A673 (cell line): ENCODE measurements at regions not wholly inside any gene's neighbourhood (a gene's known extent, or its start where the extent isn't known, plus 50 kb on each side); places are given as distances from the start of the nearest gene placed in this dataset.
A peak's percentile ranks its signal among the peaks of the same experiment; 100 is the strongest.

ENCODE experiments used
- BruUV-seq: library from RNA; stranded (reverse); fragments of 400-500 nt; replicated peaks from 2 replicates; lab custom pipeline; 2021; lab: Mats Ljungman, UMichigan
- CTCF ChIA-PET: fragments of 300-600 bp; sonication (Branson Sonifier 250); formaldehyde crosslinking; loops from one replicate; lab custom pipeline; 2022; ENCODE audit warnings: antibody characterized with exemption; lab: Charles Lee
- POLR2A ChIA-PET: fragments of 300-600 bp; sonication (Branson Sonifier 250); formaldehyde crosslinking; loops from one replicate; lab custom pipeline; 2022; ENCODE audit warnings: antibody characterized with exemption; ENCODE audit not compliant: low non-redundant PET; lab: Charles Lee
- DNase-seq: peaks from one replicate; pipeline ENCODE4 v3.0.0-alpha.2; 2015; ENCODE audit warnings: low spot score
- H3K27ac ChIP-seq: fragments of 200-600 bp; sonication (generic); 2 replicates; pipeline ENCODE4 v1.5.1; 2016; ENCODE audit warnings: mixed run types, low read depth, mild to moderate bottlenecking, mixed read lengths, antibody characterized with exemption, low read length; ENCODE audit not compliant: poor library complexity, severe bottlenecking
- H3K27me3 ChIP-seq: fragments of 200-600 bp; sonication (generic); replicated peaks from 2 replicates; pipeline ENCODE4 v1.6.1; 2017; ENCODE audit warnings: mixed run types, low read depth, mild to moderate bottlenecking, mixed read lengths, antibody characterized with exemption, low read length; ENCODE audit not compliant: insufficient read depth, poor library complexity
- H3K36me3 ChIP-seq: fragments of 200-600 bp; sonication (generic); 2 replicates; pipeline ENCODE4 v1.6.1; 2016; ENCODE audit warnings: mixed run types, mild to moderate bottlenecking, mixed read lengths, antibody characterized with exemption, low read length; ENCODE audit not compliant: insufficient read depth, poor library complexity, severe bottlenecking
- H3K4me1 ChIP-seq: fragments of 200-600 bp; sonication (generic); 2 replicates; pipeline ENCODE4 v1.6.1; 2017; ENCODE audit warnings: mixed run types, mild to moderate bottlenecking, mixed read lengths, antibody characterized with exemption, low read length; ENCODE audit not compliant: insufficient read depth, poor library complexity, severe bottlenecking
- H3K4me3 ChIP-seq: fragments of 200-600 bp; sonication (generic); 2 replicates; pipeline ENCODE4 v1.5.1; 2016; ENCODE audit warnings: low read depth, mixed run types, mild to moderate bottlenecking, mixed read lengths, low read length; ENCODE audit not compliant: poor library complexity, severe bottlenecking
- H3K9me3 ChIP-seq: fragments of 200-600 bp; sonication (generic); 2 replicates; pipeline ENCODE4 v1.6.1; 2016; ENCODE audit warnings: mixed run types, low read depth, mild to moderate bottlenecking, mixed read lengths, antibody characterized with exemption, low read length; ENCODE audit not compliant: poor library complexity, severe bottlenecking
- EZH2 ChIP-seq: fragments of 200-600 bp; sonication (generic); IDR thresholded peaks from 2 replicates; pipeline ENCODE4 v1.6.1; 2017; ENCODE audit warnings: borderline replicate concordance, low read depth, mild to moderate bottlenecking, mixed read lengths, antibody characterized with exemption, low read length; ENCODE audit not compliant: poor library complexity, severe bottlenecking
- intact Hi-C: fragments of 100-400 bp; cut with micrococcal nuclease; formaldehyde crosslinking; loops from one replicate; pipeline ENCODE4 v1.10.0; 2022; ENCODE audit not compliant: unreplicated experiment
- TF ChIP-seq, protein P1 (sequence below): fragments of 300-800, 200-600 bp; sonication (generic); conservative IDR thresholded peaks from 2 replicates; pipeline ENCODE4 v1.5.1; 2017; ENCODE audit warnings: low read depth, mild to moderate bottlenecking, antibody characterized with exemption, low read length, moderate library complexity, mixed read lengths

DNA sequence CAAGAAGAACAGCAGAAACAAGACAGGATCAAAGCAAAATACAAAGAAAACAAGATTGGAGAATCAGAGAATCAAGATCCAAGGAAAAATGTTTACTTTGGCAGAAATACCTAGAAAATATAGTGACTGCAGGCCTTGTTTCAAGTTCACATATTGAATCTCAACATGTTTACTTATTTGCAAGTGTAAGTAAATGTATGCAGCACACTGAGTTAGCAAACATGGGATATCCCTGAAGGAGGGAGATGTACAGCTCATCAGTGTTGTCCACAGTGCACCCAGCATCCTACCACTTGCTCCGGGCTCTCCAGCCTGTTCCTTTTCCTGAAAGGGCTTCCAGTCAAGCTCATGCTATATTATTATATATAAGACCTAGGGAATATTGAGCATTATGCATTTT, 319.5 kb downstream of the PRL start:
- Histone ChIP-seq H3K36me3 (no peaks in the 10 kb centered on the region), H3K4me1 (peaks cover 9% of the 10 kb centered on the region), H3K27me3 (no peaks in the 10 kb centered on the region), H3K27ac (no peak overlapping the region), H3K9me3 (no peaks in the 10 kb centered on the region), H3K4me3 (no peak overlapping the region)
- TF ChIP-seq, protein P1, sequence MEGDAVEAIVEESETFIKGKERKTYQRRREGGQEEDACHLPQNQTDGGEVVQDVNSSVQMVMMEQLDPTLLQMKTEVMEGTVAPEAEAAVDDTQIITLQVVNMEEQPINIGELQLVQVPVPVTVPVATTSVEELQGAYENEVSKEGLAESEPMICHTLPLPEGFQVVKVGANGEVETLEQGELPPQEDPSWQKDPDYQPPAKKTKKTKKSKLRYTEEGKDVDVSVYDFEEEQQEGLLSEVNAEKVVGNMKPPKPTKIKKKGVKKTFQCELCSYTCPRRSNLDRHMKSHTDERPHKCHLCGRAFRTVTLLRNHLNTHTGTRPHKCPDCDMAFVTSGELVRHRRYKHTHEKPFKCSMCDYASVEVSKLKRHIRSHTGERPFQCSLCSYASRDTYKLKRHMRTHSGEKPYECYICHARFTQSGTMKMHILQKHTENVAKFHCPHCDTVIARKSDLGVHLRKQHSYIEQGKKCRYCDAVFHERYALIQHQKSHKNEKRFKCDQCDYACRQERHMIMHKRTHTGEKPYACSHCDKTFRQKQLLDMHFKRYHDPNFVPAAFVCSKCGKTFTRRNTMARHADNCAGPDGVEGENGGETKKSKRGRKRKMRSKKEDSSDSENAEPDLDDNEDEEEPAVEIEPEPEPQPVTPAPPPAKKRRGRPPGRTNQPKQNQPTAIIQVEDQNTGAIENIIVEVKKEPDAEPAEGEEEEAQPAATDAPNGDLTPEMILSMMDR, result no peak
- no peak for TF ChIP-seq EZH2
- no peak for DNase-seq
- intact Hi-C loops, result loop anchor here (10.0 kb wide), 1 partner anchor 437 kb away; no protein-coding TSS in a partner anchor
- BruUV-seq, result no TSS peak
- CTCF ChIA-PET, result no interaction called here
- POLR2A ChIA-PET, result no interaction called here

DNA sequence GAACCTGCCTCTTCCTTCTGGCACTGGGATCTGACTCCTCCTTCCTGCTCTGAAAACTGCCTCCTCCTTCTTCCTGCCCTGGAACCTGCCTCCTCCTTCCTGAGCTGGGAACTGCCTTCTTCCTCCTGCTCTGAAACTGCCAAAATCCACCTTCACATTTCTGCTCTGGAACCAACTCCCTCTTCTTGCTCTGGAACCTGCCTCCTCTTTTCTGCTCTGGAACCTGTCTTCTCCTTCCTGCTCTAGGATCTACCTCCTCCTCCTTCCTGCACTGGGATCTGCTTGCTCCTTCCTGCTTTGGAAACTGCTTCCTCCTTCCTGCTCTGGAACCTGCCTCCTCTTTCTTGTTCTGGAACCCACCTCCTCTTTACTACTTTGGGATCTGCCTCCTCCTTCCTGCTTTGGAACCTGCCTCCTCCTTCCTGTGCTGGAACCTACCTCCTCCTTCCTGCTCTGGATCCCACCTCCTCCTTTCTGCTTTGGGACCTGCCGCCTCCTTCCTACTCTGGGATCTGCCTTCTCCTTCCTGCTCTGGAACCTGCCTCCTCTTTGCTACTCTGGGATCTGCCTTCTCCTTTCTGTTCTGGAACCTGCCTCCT, 315.5 kb downstream of the PRL start:
- no peaks in the 10 kb centered on the region for H3K27me3 ChIP-seq
- BruUV-seq, result no TSS peak
- CTCF ChIA-PET, result no interaction called here
- no peak overlapping the region for H3K4me3 ChIP-seq
- H3K9me3 ChIP-seq, result no peaks in the 10 kb centered on the region
- H3K27ac ChIP-seq, result no peak overlapping the region
- no peak for DNase-seq
- intact Hi-C loops, result no loop called here
- TF ChIP-seq EZH2, result no peak
- TF ChIP-seq, protein P1, result no peak
- POLR2A ChIA-PET, result no interaction called here
- H3K36me3 ChIP-seq, result no peaks in the 10 kb centered on the region
- H3K4me1 ChIP-seq, result peaks cover 23% of the 10 kb centered on the region

DNA sequence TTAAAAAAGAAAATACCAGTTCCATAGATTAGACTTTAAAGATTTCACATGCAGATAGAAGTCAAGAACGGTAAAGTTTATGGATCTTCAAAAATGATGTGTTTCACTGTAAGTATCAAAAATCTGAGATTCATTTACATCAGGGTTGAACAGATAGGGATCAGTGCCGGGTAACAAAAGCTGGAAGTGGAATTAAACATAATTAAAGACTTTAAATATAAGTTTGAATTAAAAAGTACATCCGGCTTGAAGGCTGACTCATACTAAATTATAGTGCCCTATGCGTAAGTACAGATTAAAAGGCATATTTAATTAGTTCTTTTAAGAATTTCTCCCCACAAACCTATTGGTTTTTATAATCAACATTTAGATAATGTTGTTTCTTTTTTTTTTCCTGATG, 312.7 kb downstream of the PRL start:
- Histone ChIP-seq H3K27ac (peak overlapping the region; percentile 52), H3K9me3 (no peaks in the 10 kb centered on the region), H3K36me3 (no peaks in the 10 kb centered on the region), H3K4me1 (peaks cover 33% of the 10 kb centered on the region), H3K4me3 (no peak overlapping the region), H3K27me3 (no peaks in the 10 kb centered on the region)
- ChIA-PET POLR2A (interaction anchor here (0.7 kb wide), 1 partner anchor 1865 kb away, joined by 3 read pairs; no protein-coding TSS in a partner anchor), CTCF (no interaction called here)
- DNase-seq, result peak; percentile 85
- no TSS peak for BruUV-seq
- TF ChIP-seq EZH2, result no peak
- TF ChIP-seq, protein P1, result no peak
- intact Hi-C loops, result no loop called here
